Activated naive CD4-positive, alpha-beta T cell (primary cell): ENCODE measurements at regions not wholly inside any gene's neighbourhood (a gene's known extent, or its start where the extent isn't known, plus 50 kb on each side); places are given as distances from the start of the nearest gene placed in this dataset.
"Not testable (repeated sequence)": the region's sequence is repeated elsewhere in the genome, so short reads cannot be mapped to it uniquely, and the experiment has no call there.

Experiments used
- DNase-seq, 4 experiments: peaks; one replicate each; lab custom pipeline; 2025; lab: John Stamatoyannopoulos, UW

- no peak for DNase-seq
Measured at GRCh38 chr19:28324275-28325060, 888.5 kb downstream of the UQCRFS1 start.

DNA sequence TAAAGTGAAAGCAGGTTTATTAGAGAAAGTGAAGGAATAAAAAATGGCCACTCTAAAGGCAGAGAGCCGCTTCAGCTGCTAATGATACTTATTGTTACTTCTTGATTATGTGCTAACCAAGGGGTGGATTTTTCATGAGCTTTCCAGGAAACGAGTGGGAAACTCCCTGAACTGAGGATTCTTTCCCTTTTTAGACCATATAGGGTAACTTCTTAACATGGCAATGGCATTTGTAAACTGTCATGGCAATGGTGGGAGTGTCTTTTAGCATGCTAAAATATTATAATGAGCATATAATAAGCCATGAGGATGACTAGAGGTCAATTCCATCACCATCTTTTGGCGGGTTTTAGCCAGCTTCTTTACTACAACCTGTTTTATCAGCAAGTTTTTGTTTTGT lies 890.0 kb downstream of the UQCRFS1 start:
- DNase-seq: no peak

- no peak for DNase-seq
Measured at GRCh38 chr19:28322491-28322890, 890.5 kb downstream of the UQCRFS1 start.

DNA sequence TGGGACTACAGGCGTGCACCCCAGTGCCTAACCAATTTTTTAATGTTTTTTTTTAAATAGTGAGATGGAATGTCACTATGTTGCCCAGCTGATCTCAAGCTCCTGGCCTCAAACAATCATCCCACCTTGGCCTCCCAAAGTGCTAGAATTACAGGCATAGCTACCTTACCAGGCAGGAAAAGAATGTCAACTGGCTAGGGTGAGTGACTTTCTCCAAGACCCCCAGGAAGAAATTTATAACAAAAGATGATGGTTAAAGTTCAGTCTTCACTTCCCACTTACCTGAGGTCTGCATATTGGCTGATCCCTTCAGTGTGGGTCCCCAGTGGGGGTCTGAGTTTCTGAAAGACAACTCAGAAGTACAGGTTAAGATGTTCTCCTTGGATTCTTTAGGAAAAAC lies 893.0 kb downstream of the UQCRFS1 start:
- DNase-seq: no peak

DNA sequence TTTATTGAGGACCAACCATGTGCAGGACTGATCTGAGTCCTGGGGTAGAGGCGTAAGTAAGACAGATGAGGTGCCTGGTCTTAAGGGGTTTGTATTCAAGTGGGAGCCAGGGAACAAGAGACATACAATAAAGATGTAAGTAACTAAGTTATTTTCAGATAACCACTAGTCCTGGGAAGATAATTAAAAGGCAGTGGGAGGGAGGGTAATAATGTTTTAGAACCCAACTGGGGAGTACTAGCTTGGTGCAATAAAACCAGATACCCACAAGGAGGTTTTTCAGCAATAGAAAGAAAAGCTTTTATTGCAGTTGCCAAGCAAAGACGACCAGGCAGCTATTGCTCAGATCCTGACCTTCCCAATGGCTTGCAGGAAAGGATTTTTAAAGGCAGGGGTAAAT lies 893.7 kb downstream of the UQCRFS1 start:
- DNase-seq: no peak

- DNase-seq: no peak
Measured at GRCh38 chr19:28318469-28319179, 894.3 kb downstream of the UQCRFS1 start.

- no peak for DNase-seq
Measured at GRCh38 chr19:28316464-28316863, 896.5 kb downstream of the UQCRFS1 start.

GRCh38 chr19:28314756-28315155 lies 898.2 kb downstream of the UQCRFS1 start:
- DNase-seq: no peak

DNA sequence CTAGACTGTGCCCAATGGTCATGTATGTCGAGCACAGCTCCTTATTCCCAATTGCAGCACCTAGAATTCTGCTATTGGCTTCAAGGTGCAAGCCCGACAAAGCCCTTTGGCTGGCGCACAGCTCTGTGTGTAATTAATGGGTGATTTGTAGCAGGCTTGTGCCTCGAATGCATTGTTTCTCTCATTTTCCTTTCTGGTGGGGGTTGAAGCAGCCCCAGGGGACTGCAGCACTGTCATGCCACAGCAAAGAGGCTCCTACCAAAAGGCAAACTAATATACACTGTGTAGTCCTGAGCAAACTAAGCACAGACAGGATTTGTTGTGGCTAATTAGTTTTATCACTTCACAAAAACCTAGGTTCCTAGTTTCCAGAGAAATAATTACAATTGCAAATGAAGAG lies 898.7 kb downstream of the UQCRFS1 start:
- no peak for DNase-seq

DNA sequence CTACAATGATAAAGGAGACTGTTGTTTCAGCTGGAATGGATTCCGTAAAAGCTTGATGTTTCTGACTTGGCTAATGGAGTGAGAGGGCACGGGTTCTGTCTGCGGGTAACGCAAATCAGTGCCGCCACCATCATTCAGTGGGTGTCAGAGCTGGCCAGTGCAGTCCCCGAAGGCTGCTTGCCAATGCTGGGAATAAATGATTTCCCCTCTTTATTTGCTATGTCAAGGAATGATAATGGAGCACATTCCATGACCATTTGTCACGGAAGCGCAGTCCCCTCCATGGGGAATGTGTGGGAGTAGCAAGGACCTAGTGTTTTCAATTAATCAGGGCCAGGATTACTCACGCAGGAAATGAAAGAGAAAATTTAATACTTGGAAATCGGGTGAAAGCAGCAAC lies 899.3 kb downstream of the UQCRFS1 start:
- no peak for DNase-seq

GRCh38 chr19:28312269-28312668 lies 900.7 kb downstream of the UQCRFS1 start:
- DNase-seq: no peak

- DNase-seq: not testable (repeated sequence)
Measured at GRCh38 chr19:28310829-28311228, 902.1 kb downstream of the UQCRFS1 start.

- DNase-seq: no peak
Measured at GRCh38 chr19:28309070-28309469, 903.9 kb downstream of the UQCRFS1 start.

GRCh38 chr19:28307963-28308362 lies 905.0 kb downstream of the UQCRFS1 start:
- no peak for DNase-seq

- no peak for DNase-seq
Measured at GRCh38 chr19:28307487-28307886, 905.5 kb downstream of the UQCRFS1 start.

DNA sequence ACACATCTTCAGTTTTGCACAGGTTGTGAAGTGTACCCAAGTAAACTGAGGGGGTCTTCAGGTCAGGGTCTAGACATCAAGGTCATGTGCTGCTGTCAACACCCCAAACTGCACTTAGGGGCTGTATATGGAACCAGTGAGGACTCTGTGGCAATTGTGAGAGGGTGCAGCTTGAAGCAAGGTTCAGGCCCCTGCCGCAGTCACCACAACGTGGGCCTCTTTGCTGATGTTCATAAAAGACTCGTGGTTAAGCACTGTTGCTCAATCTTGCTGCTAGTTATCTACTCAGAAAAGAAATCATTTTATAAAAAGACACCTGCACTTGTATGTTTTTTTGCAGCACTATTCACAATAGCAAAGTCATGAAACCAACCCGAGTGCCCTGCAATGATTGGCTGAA lies 907.4 kb downstream of the UQCRFS1 start:
- no peak for DNase-seq

GRCh38 chr19:28303502-28303901 lies 909.4 kb downstream of the UQCRFS1 start:
- no peak for DNase-seq

GRCh38 chr19:28301961-28302360 lies 911.0 kb downstream of the UQCRFS1 start:
- DNase-seq: no peak

GRCh38 chr19:28301463-28301862 lies 911.5 kb downstream of the UQCRFS1 start:
- no peak for DNase-seq

DNA sequence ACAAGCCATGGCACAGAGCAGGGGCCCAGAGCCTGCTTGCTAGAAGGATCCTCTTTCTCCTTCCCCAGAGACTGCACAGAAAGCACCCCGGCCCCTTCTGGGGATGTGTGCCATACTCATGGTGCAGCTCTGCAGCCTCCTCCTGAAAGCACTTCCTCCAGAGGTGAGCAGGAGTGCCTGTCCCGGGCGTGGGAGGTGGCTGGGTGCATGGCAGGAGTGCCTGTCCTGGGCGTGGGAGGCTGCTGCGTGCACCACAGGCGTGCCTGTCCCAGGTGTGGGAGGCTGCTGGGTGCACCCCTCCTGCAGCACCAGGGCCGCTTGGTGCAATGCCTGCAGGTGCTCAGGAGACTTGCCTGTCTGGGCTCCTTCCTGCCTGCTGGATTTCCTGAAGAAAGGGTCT lies 913.3 kb downstream of the UQCRFS1 start:
- DNase-seq: no peak

DNA sequence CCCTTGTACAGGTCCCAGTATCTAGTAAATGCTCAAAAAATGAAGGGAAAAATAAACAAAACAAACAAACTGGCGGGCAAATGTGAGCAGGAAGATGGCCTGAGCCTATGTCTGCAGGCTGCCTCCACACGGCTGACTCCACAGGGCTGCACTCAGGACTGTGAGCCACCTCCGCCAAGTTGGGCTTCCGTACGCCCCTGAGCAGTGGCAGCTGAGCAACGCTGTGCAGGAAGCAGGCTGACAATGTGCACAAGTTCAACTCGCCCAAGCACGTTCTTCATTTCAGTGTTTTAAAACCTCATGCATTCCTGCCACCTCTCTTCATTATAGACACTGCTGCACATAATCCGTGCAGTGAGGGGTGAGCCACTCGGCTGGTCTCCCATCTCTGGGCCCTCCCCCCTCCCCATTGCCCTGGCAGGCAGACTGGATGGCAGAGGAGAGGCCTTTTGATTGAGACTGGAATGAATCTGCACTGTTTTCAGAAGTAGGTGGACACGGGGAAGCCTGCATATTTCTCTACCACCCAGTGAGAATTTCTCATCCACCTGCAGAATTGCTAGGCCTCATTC lies 915.3 kb downstream of the UQCRFS1 start:
- DNase-seq: no peak

DNA sequence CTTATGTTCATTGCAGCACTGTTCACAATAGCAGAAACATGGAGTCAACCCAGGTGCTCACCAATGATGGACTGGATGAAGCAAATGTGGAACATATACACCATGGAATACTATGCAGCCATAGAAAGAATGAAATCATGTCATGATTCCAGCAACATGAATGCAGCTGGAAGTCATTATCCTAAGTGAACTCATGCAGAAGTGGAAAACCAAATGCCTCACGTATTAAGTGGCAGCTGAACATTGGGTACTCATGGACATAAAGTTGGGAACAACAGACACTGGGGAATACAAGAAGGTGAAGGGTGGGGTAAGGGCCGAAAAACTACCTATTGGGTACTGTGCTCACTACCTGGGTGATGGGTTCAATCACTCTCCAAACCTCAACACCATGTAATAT lies 915.9 kb downstream of the UQCRFS1 start:
- DNase-seq: no peak

- no peak for DNase-seq
Measured at GRCh38 chr19:28296506-28296905, 916.4 kb downstream of the UQCRFS1 start.
